AG09309 (cell line): ENCODE measurements at regions not wholly inside any gene's neighbourhood (a gene's known extent, or its start where the extent isn't known, plus 50 kb on each side); places are given as distances from the start of the nearest gene placed in this dataset.
"Not testable (repeated sequence)": the region's sequence is repeated elsewhere in the genome, so short reads cannot be mapped to it uniquely, and the experiment has no call there.

Source experiments
- DNase-seq: peaks from one replicate; pipeline ENCODE4 v3.0.0-alpha.2; 2010; ENCODE audit warnings: low read depth
- H3K4me3 ChIP-seq: 2 replicates; pipeline ENCODE4 v1.5.1; 2011; ENCODE audit warnings: mild to moderate bottlenecking, low read depth, low read length, moderate library complexity; ENCODE audit not compliant: control insufficient read depth
- TF ChIP-seq, protein P1 (sequence below): IDR thresholded peaks from 2 replicates; pipeline ENCODE4 v1.5.1; 2011; ENCODE audit warnings: mild to moderate bottlenecking, low read depth, low read length, inconsistent platforms; ENCODE audit not compliant: insufficient read depth, control insufficient read depth; ENCODE audit errors: missing control alignments

DNA sequence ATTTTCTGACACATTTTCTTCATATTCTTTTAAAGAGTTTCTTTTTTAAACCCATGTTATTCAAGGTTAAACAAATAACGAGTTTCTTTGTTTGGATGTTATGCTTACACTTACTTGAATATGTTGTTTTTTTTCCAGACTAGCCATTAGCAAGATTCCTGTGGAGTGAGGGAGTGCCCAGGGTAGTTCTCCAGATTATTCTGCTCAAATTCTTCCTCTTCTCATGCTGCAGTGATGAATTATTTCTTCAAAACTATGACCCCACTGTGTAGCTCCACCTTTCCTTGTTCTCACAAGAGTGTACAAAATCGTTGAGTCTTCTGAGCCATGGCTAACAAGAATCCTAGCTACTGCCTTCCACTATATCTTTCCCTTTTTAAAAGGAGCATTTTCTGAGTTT lies 134.1 kb upstream of the ELOVL6 start:
- DNase-seq, result no peak
- TF ChIP-seq, protein P1, sequence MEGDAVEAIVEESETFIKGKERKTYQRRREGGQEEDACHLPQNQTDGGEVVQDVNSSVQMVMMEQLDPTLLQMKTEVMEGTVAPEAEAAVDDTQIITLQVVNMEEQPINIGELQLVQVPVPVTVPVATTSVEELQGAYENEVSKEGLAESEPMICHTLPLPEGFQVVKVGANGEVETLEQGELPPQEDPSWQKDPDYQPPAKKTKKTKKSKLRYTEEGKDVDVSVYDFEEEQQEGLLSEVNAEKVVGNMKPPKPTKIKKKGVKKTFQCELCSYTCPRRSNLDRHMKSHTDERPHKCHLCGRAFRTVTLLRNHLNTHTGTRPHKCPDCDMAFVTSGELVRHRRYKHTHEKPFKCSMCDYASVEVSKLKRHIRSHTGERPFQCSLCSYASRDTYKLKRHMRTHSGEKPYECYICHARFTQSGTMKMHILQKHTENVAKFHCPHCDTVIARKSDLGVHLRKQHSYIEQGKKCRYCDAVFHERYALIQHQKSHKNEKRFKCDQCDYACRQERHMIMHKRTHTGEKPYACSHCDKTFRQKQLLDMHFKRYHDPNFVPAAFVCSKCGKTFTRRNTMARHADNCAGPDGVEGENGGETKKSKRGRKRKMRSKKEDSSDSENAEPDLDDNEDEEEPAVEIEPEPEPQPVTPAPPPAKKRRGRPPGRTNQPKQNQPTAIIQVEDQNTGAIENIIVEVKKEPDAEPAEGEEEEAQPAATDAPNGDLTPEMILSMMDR, result no peak
- no peak overlapping the region for H3K4me3 ChIP-seq

DNA sequence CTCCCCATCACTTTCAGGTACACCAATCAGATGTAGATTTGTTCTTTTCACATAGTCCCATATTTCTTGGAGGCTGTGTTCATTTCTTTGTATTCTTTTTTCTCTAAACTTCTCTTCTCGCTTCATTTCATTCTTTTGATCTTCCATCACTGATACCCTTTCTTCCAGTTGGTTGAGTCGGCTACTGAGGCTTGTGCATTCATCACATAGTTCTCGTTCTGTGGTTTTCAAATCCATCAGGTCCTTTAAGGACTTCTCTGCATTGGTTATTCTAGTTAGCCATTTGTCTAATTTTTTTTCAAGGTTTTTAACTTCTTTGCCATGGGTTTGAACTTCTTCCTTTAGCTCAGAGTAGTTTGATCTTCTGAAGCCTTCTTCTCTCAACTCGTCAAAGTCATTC lies 128.0 kb upstream of the ELOVL6 start:
- H3K4me3 ChIP-seq, DNase-seq: not testable (repeated sequence)

DNA sequence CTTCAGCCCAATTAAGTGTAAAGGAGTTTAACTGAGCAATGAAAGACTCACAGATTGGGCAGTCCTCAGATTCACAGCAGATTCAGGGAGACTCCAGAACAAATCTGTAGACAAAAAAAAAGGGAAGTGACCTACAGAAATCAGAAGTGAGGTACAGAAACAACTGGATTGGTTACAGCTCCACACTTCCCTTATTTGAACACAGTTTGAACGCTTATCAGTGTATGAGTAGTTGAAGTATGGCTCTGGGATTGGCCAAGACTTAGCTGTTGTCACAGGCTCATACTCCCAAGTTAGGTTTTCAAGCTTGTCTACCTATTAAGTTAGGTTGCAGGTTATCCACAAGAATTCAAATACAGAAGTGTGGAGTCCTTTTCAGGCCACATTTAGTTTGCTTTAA lies 112.4 kb upstream of the ELOVL6 start:
- TF ChIP-seq, protein P1, result no peak
- DNase-seq, result no peak
- no peak overlapping the region for H3K4me3 ChIP-seq

- H3K4me3 ChIP-seq, result no peak overlapping the region
- TF ChIP-seq, protein P1, result no peak
- DNase-seq, result peak; percentile 17
These were observed 111.3 kb upstream of the ELOVL6 start for GRCh38 chr4:110309675-110310074.

DNA sequence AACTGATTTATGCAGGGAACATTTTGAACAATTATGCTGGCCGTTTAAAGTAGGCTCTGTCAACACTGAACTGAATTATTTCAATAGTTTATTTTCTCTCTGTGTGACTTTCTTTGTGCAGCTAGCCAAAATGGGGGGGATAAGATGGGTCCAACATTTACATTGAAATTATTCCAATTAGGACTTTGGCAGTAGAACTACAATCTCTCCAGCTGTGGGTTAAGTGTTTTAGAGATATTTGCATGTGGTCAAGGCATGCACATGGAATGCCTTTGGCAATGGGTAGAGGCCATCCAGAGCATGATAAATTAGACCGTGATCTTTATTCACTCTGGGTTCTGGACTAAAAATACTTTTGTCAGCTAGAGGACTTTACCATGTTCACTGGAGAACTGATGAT lies 107.9 kb upstream of the ELOVL6 start:
- H3K4me3 ChIP-seq, result no peak overlapping the region
- TF ChIP-seq, protein P1, result no peak
- no peak for DNase-seq

DNA sequence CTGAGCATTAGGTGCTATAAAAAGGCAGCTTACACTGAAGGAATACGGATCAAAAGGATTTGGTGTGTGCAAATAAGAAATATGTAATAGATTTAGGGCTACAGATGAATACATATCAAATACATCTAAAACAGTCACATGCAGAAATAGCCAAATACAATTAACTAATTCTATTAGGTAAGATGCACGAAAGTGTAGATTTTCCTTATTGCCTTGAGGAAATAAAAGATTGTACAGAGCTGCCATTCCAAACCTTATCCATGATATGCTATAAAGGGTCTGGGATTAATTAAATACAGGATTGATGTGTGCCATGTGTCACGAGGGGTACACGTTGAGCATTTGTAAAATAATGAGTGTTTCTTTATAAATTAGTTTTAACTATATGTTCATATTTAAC lies 107.0 kb upstream of the ELOVL6 start:
- no peak for DNase-seq
- TF ChIP-seq, protein P1, result no peak
- no peak overlapping the region for H3K4me3 ChIP-seq

GRCh38 chr4:110296892-110297291 lies 98.5 kb upstream of the ELOVL6 start:
- no peak overlapping the region for H3K4me3 ChIP-seq
- TF ChIP-seq, protein P1, result no peak
- DNase-seq, result no peak
